Neural progenitor cell (in vitro differentiated cells): ENCODE measurements at regions not wholly inside any gene's neighbourhood (a gene's known extent, or its start where the extent isn't known, plus 50 kb on each side); places are given as distances from the start of the nearest gene placed in this dataset.

Experiments
- EZH2 ChIP-seq: fragments of 200-600 bp; sonication (generic); IDR thresholded peaks from 2 replicates; pipeline ENCODE4 v1.6.1; 2017; ENCODE audit warnings: antibody characterized with exemption, mild to moderate bottlenecking, moderate library complexity
- EZH2phosphoT487 ChIP-seq: fragments of 200-600 bp; sonication (generic); IDR thresholded peaks from 2 replicates; pipeline ENCODE4 v1.6.1; 2017; ENCODE audit warnings: antibody characterized with exemption
- TF ChIP-seq, protein P1 (sequence below): fragments of 200-600 bp; sonication (generic); IDR thresholded peaks from 2 replicates; pipeline ENCODE4 v1.5.1; 2017; ENCODE audit warnings: antibody characterized with exemption, mild to moderate bottlenecking

DNA sequence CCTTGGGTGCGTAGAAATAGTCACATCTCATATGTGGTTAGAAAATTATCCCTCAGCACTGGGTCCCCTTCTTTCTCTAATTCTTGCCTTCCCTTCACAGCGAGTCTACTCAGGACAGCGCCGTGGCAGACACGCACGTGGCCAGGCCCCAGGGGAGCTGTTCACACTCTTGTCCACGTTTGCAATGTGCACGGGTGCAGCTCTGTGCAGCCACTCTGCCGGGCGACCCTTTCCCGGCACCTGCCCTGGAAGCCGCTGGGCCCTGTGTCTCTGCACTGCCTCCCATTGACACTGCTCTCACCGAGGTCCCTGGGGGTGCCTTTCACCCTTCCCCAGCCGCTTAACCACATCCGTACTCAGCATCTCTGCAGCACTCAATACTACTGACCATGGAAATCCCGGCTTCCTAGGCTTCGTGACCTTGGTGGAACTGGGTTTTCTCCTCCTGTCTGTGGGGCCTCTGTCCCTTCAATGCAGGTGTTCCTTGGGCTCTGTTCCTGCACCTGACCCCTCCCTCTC is 104.9 kb downstream of the DACT2 start:
- TF ChIP-seq, protein P1, sequence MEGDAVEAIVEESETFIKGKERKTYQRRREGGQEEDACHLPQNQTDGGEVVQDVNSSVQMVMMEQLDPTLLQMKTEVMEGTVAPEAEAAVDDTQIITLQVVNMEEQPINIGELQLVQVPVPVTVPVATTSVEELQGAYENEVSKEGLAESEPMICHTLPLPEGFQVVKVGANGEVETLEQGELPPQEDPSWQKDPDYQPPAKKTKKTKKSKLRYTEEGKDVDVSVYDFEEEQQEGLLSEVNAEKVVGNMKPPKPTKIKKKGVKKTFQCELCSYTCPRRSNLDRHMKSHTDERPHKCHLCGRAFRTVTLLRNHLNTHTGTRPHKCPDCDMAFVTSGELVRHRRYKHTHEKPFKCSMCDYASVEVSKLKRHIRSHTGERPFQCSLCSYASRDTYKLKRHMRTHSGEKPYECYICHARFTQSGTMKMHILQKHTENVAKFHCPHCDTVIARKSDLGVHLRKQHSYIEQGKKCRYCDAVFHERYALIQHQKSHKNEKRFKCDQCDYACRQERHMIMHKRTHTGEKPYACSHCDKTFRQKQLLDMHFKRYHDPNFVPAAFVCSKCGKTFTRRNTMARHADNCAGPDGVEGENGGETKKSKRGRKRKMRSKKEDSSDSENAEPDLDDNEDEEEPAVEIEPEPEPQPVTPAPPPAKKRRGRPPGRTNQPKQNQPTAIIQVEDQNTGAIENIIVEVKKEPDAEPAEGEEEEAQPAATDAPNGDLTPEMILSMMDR = no peak
- TF ChIP-seq EZH2phosphoT487 (no peak), EZH2 (no peak)
